ENCODE measurements at regions not wholly inside any gene's neighbourhood (a gene's known extent, or its start where the extent isn't known, plus 50 kb on each side); places are given as distances from the start of the nearest gene placed in this dataset.

GRCh38 chr18:61756244-61756643, 136.6 kb downstream of the RNF152 start:
- no peak for DNase-seq

- DNase-seq: no peak
Measured at GRCh38 chr18:61755555-61755954, 137.3 kb downstream of the RNF152 start.

DNA sequence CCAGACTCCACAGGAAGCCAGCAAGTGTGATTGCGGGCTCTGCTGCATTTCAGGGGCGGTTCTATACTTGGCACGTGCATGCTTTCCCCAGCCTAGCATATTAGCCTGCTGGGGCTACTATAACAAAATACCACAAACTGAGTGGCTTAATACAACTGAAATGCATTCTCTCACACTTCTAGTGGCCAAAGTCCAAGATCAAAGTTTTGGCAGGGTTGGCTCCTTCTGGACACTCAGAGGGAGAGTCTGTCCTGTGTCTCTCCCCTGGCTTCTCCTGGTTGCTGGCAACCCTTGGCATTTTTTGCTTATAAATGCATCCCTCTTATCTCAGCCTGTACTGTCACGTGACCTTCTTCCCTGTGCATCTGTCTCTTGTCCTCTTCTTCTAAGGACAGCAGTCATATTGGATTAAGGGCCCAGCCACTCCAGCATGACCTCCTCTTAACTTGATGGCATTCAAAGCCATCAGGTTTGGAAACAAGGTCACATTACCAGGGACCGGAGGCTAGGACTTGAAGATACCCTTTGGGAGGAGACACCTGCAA, 138.7 kb downstream of the RNF152 start:
- no peak for DNase-seq

- no peak for DNase-seq
Measured at GRCh38 chr18:61753373-61753772, 139.4 kb downstream of the RNF152 start.

DNA sequence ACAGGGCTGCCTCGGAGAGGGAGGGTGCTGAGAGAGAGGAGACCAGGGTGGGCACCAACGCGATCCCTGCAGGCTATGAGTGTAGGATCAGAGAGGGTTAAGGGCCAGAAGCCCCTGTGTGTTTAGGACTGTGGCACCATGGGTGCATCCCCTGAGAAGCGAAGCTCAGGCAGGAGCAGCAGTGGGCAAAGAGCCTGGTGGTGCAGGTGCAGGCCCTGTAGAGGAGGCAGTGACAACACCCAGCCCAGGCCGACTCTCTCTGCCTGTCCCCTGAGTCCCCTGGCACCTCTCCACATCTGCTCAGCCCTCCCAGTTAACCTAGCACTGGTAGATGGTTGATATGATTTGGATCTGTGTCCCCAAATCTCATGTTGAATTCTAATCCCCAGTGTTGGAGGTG, 139.8 kb downstream of the RNF152 start:
- DNase-seq: no peak

DNA sequence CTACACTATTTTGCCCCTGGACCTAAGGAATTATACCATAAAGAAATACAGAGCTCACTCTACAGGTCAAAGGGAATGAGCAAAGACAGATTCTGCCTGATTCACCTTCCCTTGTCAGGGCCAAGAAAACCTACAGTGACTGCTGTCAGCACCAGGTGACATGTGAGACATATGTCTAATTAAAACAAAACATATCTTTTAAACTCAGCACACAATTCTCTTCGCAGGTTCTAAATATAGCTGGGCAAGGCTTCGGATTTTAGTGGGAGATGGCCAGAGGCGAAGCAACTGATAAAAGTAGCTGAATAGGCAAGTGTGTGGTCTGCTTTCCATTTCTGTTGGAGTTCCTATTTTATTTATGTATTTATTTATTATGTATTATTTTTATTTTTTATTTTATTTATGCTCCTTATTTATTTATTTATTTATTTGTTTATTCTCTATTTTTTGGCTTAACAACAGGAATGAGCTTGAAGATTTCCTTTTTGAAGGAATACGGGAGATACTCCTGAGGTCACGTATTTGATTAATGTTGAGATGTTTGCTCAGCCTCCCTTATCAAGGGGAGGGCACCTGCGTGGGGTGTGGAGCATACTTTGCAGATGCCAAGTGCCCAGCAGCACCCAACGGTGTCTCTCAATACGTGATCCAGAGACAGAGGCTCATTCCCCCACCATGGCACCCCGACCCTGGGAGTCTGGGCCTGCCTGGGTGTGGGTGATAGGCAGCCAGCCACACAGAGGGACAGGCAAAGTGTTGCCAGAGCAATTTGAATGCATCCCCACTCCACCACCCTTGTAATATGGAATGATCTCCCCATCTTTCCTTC, 141.8 kb downstream of the RNF152 start:
- DNase-seq: no peak

- no peak for DNase-seq
Measured at GRCh38 chr18:61749546-61749945, 143.3 kb downstream of the RNF152 start.

- no peak for DNase-seq
Measured at GRCh38 chr18:61749031-61749430, 143.8 kb downstream of the RNF152 start.

DNA sequence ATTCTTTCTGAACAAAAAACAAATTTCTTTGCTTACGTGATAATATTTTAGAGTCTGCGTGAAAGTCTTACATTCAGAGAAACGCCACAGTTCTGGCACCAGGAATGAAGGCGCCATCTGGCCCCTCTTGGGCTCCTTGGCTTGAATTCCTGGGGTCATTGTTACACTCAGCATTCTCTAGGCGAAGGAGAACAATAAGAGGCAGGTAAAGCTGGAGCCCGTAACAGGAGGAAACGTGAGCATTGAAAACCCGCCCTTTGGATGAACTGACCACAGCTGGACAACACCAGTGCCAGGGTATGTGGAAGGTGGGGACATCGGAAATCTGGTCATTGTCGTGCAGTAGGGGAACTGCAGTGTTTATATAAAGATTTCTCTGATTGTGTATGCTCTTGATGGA, 144.8 kb downstream of the RNF152 start:
- DNase-seq: no peak

DNA sequence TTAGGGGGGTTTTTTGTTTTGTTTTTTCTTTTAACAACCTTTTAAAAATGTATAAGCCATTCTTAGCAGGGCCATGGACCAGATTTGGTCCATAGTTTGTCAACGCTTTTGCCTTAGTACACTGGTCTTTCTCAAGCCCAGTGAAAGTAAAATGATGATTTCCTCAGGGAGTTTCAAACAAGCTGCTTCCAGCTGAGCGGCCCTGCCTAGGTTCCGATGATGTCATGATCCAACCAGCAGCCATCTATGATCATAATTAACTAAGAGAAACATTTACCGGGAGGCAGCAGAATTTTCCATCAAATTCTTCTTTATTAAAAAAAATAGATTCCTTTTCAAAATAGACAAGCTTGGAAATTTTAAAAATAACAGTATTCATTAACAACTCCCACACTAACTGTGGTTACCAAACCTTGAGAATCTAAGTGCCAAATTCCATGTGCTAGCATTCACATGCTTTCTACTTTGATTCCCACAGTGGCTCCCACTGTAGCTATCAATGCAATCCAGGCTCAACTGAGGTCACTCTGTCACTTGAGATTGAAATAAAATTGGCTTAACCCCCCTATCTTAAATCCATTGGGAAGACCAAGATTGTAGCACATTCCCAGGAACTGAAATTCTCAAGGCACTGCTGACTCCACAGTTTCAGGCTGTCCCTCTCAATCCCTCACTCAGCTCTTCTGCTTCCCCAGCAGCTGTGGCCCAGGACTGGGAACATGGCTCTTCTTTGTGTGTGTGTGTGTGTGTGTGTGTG, 148.9 kb downstream of the RNF152 start:
- DNase-seq: no peak

DNA sequence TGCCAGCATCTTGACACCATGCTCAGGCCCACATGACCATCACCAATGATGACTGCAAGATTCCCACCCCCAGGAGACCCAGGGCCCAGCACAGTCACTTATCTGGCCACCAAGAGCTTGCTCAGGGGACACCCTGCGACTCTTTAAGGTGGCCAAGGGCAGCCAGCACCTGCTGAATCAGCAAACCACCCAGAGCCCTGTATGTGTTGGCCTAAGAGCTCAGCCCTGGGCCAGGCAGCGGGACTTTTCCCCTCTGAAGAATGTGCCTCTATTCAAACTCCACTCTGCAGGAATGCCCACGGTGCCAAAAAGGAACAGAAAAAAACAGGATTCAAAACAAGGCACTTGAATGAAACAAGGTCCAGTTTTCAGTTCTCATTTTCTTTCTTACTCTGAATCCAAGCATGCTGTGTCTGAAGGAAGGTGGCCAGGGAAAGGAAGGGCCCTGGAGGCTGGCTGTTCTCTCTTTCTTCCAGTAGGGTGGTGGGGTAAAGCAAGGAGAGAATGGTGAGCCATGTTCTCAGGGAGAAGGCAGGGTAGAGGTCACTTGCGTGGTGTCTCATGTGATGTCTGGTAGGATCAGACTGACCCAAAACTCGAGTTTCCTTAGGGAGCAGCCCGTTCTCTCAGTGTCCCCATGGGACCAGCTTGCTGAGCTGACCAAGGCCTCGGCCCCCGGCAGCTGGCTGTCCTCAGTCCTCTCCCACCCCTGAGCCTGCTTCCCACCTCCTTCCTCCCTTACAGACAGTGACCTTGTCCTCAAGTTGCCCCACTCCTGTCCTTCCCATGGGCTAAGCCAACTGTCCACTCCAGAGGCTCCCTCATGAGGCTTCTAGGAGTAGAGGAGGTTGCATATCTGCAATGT, 150.0 kb downstream of the RNF152 start:
- no peak for DNase-seq

DNA sequence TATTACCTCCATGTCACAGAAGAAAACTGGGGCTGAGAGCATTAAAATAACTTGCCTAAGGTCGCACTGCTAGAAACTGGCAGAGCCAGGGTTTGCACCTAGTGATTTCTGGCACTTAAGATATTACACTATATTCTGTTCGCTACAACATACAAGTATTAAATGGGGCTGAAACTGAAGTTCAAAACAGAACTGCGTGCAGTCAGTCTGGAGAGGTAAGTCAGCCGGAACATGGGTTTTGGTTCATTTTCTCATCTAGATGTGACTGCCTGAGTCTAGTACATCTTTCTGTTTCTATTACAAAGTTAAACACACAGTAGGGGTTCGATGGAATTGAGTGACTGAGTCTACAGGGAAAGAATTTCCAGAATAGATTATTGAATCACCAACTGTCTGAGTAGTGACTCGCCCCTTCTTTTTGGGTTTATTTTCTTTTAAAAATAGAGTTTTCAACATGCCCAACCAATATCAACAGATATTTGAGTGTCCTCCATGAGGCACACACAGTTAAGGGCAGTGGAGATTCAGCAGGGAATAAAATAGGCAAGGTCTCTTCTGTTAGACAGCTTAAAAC, 150.8 kb downstream of the RNF152 start:
- no peak for DNase-seq

- DNase-seq: no peak
Measured at GRCh38 chr18:61738488-61738887, 154.3 kb downstream of the RNF152 start.

DNA sequence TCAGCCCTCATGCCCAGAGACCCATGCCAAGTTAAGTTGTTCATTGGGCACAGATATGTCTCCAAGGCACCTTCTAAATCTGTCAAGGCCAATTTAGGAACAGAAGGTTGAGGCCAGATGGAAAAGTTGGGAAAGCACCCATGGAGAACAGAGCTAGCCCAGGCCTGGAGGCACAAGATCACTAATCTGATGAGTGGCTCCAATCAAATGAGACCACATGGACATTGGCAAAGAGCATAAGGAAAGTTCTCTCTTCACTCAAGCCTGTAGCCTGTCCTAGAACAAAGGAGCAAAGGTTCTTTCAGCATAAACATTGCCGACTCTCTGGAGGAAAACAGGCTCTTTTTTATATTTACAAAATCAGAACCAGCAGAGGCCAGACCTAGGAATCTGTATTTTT, 154.8 kb downstream of the RNF152 start:
- no peak for DNase-seq

DNA sequence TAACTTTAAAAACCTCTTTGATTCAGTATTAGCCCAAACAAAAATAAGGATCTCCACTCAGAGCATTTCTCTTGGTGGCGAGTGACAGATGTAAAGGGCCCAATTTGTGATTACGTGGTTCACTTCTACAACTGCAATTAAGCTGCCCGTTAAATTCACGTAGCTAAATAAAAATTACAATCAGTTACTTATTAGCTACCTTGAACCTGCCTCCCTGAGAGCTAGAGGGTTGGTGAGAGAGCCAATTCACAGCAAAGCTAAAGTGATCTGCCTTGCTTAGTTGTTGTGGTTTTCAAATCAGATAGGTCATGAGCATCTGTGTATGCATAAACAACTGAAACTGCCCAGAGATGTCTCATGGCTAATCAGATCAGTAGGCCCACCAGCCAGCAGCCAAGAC, 156.7 kb downstream of the RNF152 start:
- DNase-seq: no peak

DNA sequence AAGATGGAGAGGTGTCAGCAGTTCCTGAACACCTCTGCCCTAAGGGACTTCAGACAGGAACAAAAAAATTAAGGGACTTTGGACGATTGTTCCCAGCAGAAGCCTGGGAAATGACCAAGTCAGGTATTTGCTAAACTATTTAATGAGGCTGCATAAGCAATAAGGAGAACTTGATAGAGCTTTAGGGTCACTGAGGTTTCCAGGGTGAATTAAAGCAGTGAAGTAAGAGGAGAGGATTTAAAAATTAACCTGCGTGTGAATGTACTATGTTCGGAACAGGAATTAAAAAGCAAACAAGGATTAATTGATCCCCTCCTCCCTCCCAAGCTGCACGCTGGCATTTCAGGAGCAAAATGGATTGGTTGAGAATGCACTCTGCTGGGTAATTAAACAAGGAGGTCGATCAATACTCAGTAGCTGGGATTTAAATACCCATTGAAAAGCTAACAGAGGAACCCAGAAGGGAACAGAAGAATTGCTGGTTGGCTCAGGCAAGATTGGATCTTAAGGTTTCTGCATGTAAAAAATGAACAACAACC, 157.2 kb downstream of the RNF152 start:
- no peak for DNase-seq

- DNase-seq: no peak
Measured at GRCh38 chr18:61734396-61734795, 158.4 kb downstream of the RNF152 start.

DNA sequence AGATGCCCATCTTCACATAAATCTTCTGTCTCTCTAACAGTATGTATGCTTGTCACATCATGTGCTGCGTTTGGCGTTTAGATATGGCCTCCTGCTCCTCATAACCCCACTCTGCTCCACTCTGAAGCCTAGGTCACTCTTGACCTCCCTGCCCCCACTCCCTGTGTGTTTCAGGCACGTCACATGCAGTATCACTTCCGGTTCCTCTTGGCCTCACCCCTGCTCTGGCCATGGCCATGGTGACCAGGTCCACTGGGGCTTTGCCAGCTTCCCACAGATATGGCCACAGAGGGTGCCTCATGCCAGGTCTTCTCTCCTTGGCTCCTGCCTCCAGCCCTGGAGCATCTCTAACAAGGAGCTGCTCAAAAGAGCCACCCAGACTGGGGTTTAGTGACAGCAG, 160.0 kb downstream of the RNF152 start:
- DNase-seq: no peak

GRCh38 chr18:61731693-61732376, 161.0 kb downstream of the RNF152 start:
- no peak for DNase-seq

- DNase-seq: no peak
Measured at GRCh38 chr18:61731178-61731577, 161.6 kb downstream of the RNF152 start.

GRCh38 chr18:61729322-61729721, 163.5 kb downstream of the RNF152 start:
- no peak for DNase-seq

Data from activated naive CD4-positive, alpha-beta T cell treated with anti-CD3 and anti-CD28 coated beads, Interleukin-2, amount 50 U/mL, for 16 hours (primary cell).